CD14-positive monocyte (primary cell): ENCODE measurements at regions not wholly inside any gene's neighbourhood (a gene's known extent, or its start where the extent isn't known, plus 50 kb on each side); places are given as distances from the start of the nearest gene placed in this dataset.

Experiments used
- DNase-seq, 3 donors: peaks; one replicate each; pipeline ENCODE4 v3.0.0-alpha.2; 2011 to 2022
- H2AFZ ChIP-seq: 2 replicates; pipeline ENCODE4 v1.6.0; 2012; ENCODE audit warnings: mild to moderate bottlenecking, low read depth, low read length, inconsistent platforms; ENCODE audit not compliant: insufficient read depth, poor library complexity, severe bottlenecking
- H3K27ac ChIP-seq, 2 donors: 1 replicate in 1 of 2; 2 replicates in 1 of 2; pipeline ENCODE4 v1.5.1; 2012 to 2013; ENCODE audit warnings: low read length in 2 of 2, control low read depth in 1 of 2, inconsistent platforms in 1 of 2, low read depth in 1 of 2, mild to moderate bottlenecking in 1 of 2
- H3K27me3 ChIP-seq, 2 donors: one replicate each; pipeline versions ENCODE4 v1.6.0 to v1.6.1; 2011 to 2013; ENCODE audit warnings: low read length in 2 of 2; ENCODE audit not compliant: control insufficient read depth in 2 of 2, insufficient read depth in 2 of 2
- H3K36me3 ChIP-seq, 2 donors: replicated peaks in 1 of 2; 1 replicate in 1 of 2; 2 replicates in 1 of 2; pipeline versions ENCODE4 v1.5.1 to v1.6.1; 2012 to 2013; ENCODE audit warnings: low read length in 2 of 2, control low read depth in 1 of 2, inconsistent platforms in 1 of 2, mild to moderate bottlenecking in 1 of 2; ENCODE audit not compliant: insufficient read depth in 2 of 2, control insufficient read depth in 1 of 2
- H3K4me1 ChIP-seq, 2 donors: 1 replicate in 1 of 2; 2 replicates in 1 of 2; pipeline versions ENCODE4 v1.5.1 to v1.6.1; 2012 to 2013; ENCODE audit warnings: low read length in 2 of 2, control low read depth in 1 of 2, inconsistent platforms in 1 of 2, mild to moderate bottlenecking in 1 of 2, moderate library complexity in 1 of 2; ENCODE audit not compliant: insufficient read depth in 2 of 2, control insufficient read depth in 1 of 2
- H3K4me2 ChIP-seq: replicated peaks from 2 replicates; pipeline ENCODE3; 2012; ENCODE audit warnings: low read length, moderate library complexity, mild to moderate bottlenecking; ENCODE audit not compliant: poor library complexity, severe bottlenecking; ENCODE audit errors: extremely low read depth
- H3K4me3 ChIP-seq, 3 experiments: fragments of 200-600 bp in 1 of 3; sonication (generic) in 1 of 3; replicated peaks in 1 of 3; 1 replicate in 2 of 3; 2 replicates in 1 of 3; pipeline ENCODE4 v1.5.1; 2011 to 2013; ENCODE audit warnings: low read length in 3 of 3, mild to moderate bottlenecking in 3 of 3, control low read depth in 2 of 3, low read depth in 2 of 3, inconsistent platforms in 1 of 3, moderate library complexity in 1 of 3
- H3K79me2 ChIP-seq: 2 replicates; pipeline ENCODE4 v1.6.0; 2012; ENCODE audit warnings: mild to moderate bottlenecking, control low read depth, inconsistent platforms, low read length, moderate library complexity; ENCODE audit not compliant: insufficient read depth
- H3K9ac ChIP-seq: 2 replicates; pipeline ENCODE4 v1.6.0; 2017; ENCODE audit warnings: low read length, mild to moderate bottlenecking; ENCODE audit not compliant: insufficient read depth, poor library complexity, severe bottlenecking
- H3K9me3 ChIP-seq, 2 donors: replicated peaks in 1 of 2; 1 replicate in 1 of 2; 2 replicates in 1 of 2; pipeline versions ENCODE4 v1.5.1 to v1.6.1; 2012 to 2013; ENCODE audit warnings: low read length in 2 of 2, control low read depth in 1 of 2; ENCODE audit not compliant: control insufficient read depth in 1 of 2, insufficient read depth in 1 of 2
- H4K20me1 ChIP-seq: 2 replicates; pipeline ENCODE4 v1.6.0; 2012; ENCODE audit warnings: mild to moderate bottlenecking, low read length, control low read depth, moderate library complexity; ENCODE audit not compliant: insufficient read depth
- H3K27ac Mint-ChIP-seq, 7 donors: one replicate each; pipeline ENCODE4 v1.8.0; 2020; ENCODE audit warnings: mild to moderate bottlenecking in 7 of 7, mixed read lengths in 7 of 7, moderate library complexity in 6 of 7, inconsistent platforms in 2 of 7
- H3K27me3 Mint-ChIP-seq, 3 donors: one replicate each; pipeline ENCODE4 v1.8.0; 2021 to 2022; ENCODE audit warnings: low read depth in 3 of 3, mild to moderate bottlenecking in 3 of 3, mixed read lengths in 3 of 3, moderate library complexity in 3 of 3, inconsistent platforms in 1 of 3
- H3K36me3 Mint-ChIP-seq, 2 donors: one replicate each; pipeline ENCODE4 v1.8.0; 2020; ENCODE audit warnings: mixed read lengths in 2 of 2, inconsistent platforms in 1 of 2, mild to moderate bottlenecking in 1 of 2
- H3K4me1 Mint-ChIP-seq: one replicate; pipeline ENCODE4 v1.8.0; 2020; ENCODE audit warnings: mild to moderate bottlenecking, mixed read lengths
- H3K4me3 Mint-ChIP-seq, 2 donors: one replicate each; pipeline ENCODE4 v1.8.0; 2020; ENCODE audit warnings: mild to moderate bottlenecking in 2 of 2, mixed read lengths in 2 of 2, moderate library complexity in 1 of 2
- H3K9me3 Mint-ChIP-seq, 7 donors: one replicate each; pipeline ENCODE4 v1.8.0; 2020 to 2022; ENCODE audit warnings: mixed read lengths in 7 of 7, mild to moderate bottlenecking in 6 of 7, moderate library complexity in 6 of 7, inconsistent platforms in 2 of 7
- CTCF ChIP-seq: fragments of 200-600 bp; IDR thresholded peaks from one replicate; pipeline ENCODE4 v1.8.0; 2022; ENCODE audit warnings: antibody characterized with exemption, mild to moderate bottlenecking
- WGBS: methylation state at CpG from one replicate; pipeline ENCODE4 v1.1.5; 2013; ENCODE audit warnings: missing lambda C conversion rate; ENCODE audit not compliant: insufficient coverage; 5-methylcytosine and 5-hydroxymethylcytosine counted together
- intact Hi-C, 2 donors: fragments of 100-400 bp; cut with micrococcal nuclease; formaldehyde crosslinking; loops; one replicate each; pipeline versions ENCODE4 v1.15.0 to v1.15.1; 2023

GRCh38 chr1:215345208-215345607 is 221.9 kb upstream of the KCTD3 start:
- Histone ChIP-seq H3K4me1 (no peaks in the 10 kb centered on the region), H3K36me3 (no peaks in the 10 kb centered on the region), H3K27me3 (no peaks in the 10 kb centered on the region), H3K4me3 (no peak overlapping the region), H3K27ac (no peak overlapping the region), H3K9me3 (no peaks in the 10 kb centered on the region), H4K20me1 (no peaks in the 10 kb centered on the region), H3K9ac (no peak overlapping the region), H2AFZ (no peak overlapping the region), H3K79me2 (no peaks in the 10 kb centered on the region), H3K4me2 (no peak overlapping the region)
- no peak for DNase-seq
- Mint-ChIP-seq H3K4me3 (no peak overlapping the region), H3K27me3 (peaks cover 0 to 2% (median 0%) of the 10 kb centered on the region in 3 donors), H3K27ac (no peak overlapping the region), H3K36me3 (no peaks in the 10 kb centered on the region), H3K4me1 (no peaks in the 10 kb centered on the region), H3K9me3 (peaks cover 0 to 2% (median 0%) of the 10 kb centered on the region in 7 donors)
- intact Hi-C loops, result no loop called here
- TF ChIP-seq CTCF, result no peak

GRCh38 chr1:215345766-215346165 is 221.3 kb upstream of the KCTD3 start:
- H3K9ac ChIP-seq, result no peak overlapping the region
- peaks cover 0 to 2% (median 0%) of the 10 kb centered on the region in 3 donors for H3K27me3 Mint-ChIP-seq
- intact Hi-C loops, result no loop called here
- no peak overlapping the region for H3K4me3 ChIP-seq
- no peak overlapping the region for H3K27ac ChIP-seq
- H2AFZ ChIP-seq, result no peak overlapping the region
- no peaks in the 10 kb centered on the region for H3K36me3 Mint-ChIP-seq
- WGBS, result no CpG with 5 or more reads among the region's 3 CpGs
- H3K4me1 Mint-ChIP-seq, result no peaks in the 10 kb centered on the region
- peaks cover 0 to 2% (median 0%) of the 10 kb centered on the region in 7 donors for H3K9me3 Mint-ChIP-seq
- no peak for DNase-seq
- no peaks in the 10 kb centered on the region for H4K20me1 ChIP-seq
- no peaks in the 10 kb centered on the region for H3K9me3 ChIP-seq
- no peaks in the 10 kb centered on the region for H3K27me3 ChIP-seq
- H3K79me2 ChIP-seq, result no peaks in the 10 kb centered on the region
- no peak overlapping the region for H3K4me2 ChIP-seq
- no peak for TF ChIP-seq CTCF
- no peaks in the 10 kb centered on the region for H3K4me1 ChIP-seq
- H3K27ac Mint-ChIP-seq, result no peak overlapping the region
- no peak overlapping the region for H3K4me3 Mint-ChIP-seq
- no peaks in the 10 kb centered on the region for H3K36me3 ChIP-seq
